SU-DHL-6 (cell line): ENCODE measurements at regions not wholly inside any gene's neighbourhood (a gene's known extent, or its start where the extent isn't known, plus 50 kb on each side); places are given as distances from the start of the nearest gene placed in this dataset.

Experiments used
- CTCF ChIP-seq: fragments of 200-600 bp; sonication (generic); IDR thresholded peaks from one replicate; pipeline ENCODE4 v1.5.1; 2017; ENCODE audit warnings: antibody characterized with exemption, mild to moderate bottlenecking, low read length, moderate library complexity; ENCODE audit not compliant: insufficient read depth, poor library complexity, severe bottlenecking
- EZH2phosphoT487 ChIP-seq: fragments of 200-600 bp; sonication (generic), shearing (Covaris generic); conservative IDR thresholded peaks from 2 replicates; pipeline ENCODE4 v1.6.1; 2018; ENCODE audit warnings: mild to moderate bottlenecking, antibody characterized with exemption, low read length, moderate library complexity, mixed read lengths

- TF ChIP-seq CTCF (no peak), EZH2phosphoT487 (no peak)
Measured at GRCh38 chr4:53841711-53842110, 222.7 kb downstream of the CHIC2 start.
